Fibroblast of lung (primary cell): ENCODE measurements at regions not wholly inside any gene's neighbourhood (a gene's known extent, or its start where the extent isn't known, plus 50 kb on each side); places are given as distances from the start of the nearest gene placed in this dataset.

Source experiments
- EZH2 ChIP-seq: IDR thresholded peaks from 2 replicates; pipeline ENCODE4 v1.5.1; 2012; ENCODE audit warnings: low read length, control low read depth, mild to moderate bottlenecking; ENCODE audit errors: missing control alignments
- TF ChIP-seq, protein P1 (sequence below), 2 donors: IDR thresholded peaks in 1 of 2; conservative IDR thresholded peaks in 1 of 2; 1 replicate in 1 of 2; 2 replicates in 1 of 2; pipeline ENCODE4 v1.5.1; 2011 to 2012; ENCODE audit warnings: low read length in 2 of 2, control low read depth in 1 of 2, inconsistent platforms in 1 of 2, low read depth in 1 of 2, mild to moderate bottlenecking in 1 of 2

DNA sequence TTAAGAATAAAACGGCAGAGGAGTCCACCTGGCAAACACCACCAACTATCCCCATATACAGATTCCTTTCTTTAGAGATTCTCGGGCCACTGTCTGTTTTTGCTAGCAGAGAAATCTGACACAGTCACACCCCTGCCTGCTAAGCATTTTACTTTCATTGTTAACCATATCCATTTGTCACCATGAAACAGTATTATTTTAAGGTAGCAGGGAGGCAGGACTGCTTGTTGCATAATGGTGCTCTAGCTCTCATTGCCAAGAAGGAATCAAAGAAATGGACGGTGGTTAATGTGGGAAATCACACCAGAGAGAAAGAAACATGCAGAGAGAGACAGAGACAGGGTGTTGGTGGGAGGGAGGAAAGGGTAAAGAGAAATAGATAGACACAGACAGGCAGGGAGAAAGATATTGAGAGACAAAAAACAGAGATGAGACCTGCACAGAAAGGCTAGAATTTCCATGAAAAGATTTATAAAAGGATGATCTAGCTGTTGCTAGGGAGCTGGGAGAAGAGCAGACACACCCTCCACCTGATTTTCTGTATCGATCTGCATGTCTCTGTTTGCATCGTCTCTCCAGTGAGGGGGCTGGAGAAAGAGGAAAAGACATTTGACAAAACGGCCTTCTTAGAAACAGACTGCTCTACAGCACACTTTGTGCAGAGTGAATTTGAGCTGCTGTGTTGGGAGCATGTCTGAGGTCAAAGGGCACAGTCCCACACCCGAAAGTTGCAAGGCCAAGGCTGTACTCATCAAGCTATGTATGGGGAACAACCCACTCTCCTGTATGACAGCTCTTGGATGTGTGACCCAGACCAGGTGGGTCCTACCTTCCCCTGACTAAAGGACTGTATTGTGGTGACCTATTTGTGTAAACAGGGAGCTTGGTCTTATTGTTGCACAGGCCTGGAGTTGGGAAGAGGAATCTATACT lies 303.1 kb downstream of the FZD1 start:
- TF ChIP-seq, protein P1, sequence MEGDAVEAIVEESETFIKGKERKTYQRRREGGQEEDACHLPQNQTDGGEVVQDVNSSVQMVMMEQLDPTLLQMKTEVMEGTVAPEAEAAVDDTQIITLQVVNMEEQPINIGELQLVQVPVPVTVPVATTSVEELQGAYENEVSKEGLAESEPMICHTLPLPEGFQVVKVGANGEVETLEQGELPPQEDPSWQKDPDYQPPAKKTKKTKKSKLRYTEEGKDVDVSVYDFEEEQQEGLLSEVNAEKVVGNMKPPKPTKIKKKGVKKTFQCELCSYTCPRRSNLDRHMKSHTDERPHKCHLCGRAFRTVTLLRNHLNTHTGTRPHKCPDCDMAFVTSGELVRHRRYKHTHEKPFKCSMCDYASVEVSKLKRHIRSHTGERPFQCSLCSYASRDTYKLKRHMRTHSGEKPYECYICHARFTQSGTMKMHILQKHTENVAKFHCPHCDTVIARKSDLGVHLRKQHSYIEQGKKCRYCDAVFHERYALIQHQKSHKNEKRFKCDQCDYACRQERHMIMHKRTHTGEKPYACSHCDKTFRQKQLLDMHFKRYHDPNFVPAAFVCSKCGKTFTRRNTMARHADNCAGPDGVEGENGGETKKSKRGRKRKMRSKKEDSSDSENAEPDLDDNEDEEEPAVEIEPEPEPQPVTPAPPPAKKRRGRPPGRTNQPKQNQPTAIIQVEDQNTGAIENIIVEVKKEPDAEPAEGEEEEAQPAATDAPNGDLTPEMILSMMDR (conservative IDR thresholded peaks at IDR 0.05 in 1 of 2, IDR thresholded peaks at IDR 0.05 in 1 of 2; ENCODE audit: low read depth in 1 of 2, low read length in 2 of 2): no peak
- no peak for TF ChIP-seq EZH2
